ENCODE measurements at regions not wholly inside any gene's neighbourhood (a gene's known extent, or its start where the extent isn't known, plus 50 kb on each side); places are given as distances from the start of the nearest gene placed in this dataset.

- Histone ChIP-seq H3K4me1 (no peaks in the 10 kb centered on the region), H3K36me3 (no peaks in the 10 kb centered on the region), H3K4me3 (no peak overlapping the region), H3K9me3 (no peaks in the 10 kb centered on the region), H3K27me3 (no peaks in the 10 kb centered on the region), H3K27ac (no peak overlapping the region)
- intact Hi-C loops (cut with DNase I; ENCODE audit: low total_unique reads) (no loop called here), in situ Hi-C loops (cut with MboI; ENCODE audit: low pct_ligation_motif_present in 1 of 4, low pct_unique_long_range_greater_than_20kb in 1 of 4, low sequenced_read_pairs in 3 of 4) (no loop called here)
- no peak for TF ChIP-seq EP300 (IDR thresholded peaks at IDR 0.05; ENCODE audit: low read depth)
- no peak for TF ChIP-seq CTCF (IDR thresholded peaks at IDR 0.05)
- no peak for TF ChIP-seq POLR2AphosphoS5 (IDR thresholded peaks at IDR 0.05)
- no peak for TF ChIP-seq POLR2A (IDR thresholded peaks at IDR 0.05)
- DNase-seq: no peak
Observed at GRCh38 chr12:115482943-115483342, 794.5 kb downstream of the MED13L start.

GRCh38 chr12:115481141-115481540 lies 796.4 kb downstream of the MED13L start:
- DNase-seq: no peak
- H3K27ac ChIP-seq: no peak overlapping the region
- in situ Hi-C loops (cut with MboI; ENCODE audit: low pct_ligation_motif_present in 1 of 4, low pct_unique_long_range_greater_than_20kb in 1 of 4, low sequenced_read_pairs in 3 of 4): no loop called here
- H3K36me3 ChIP-seq: no peaks in the 10 kb centered on the region
- 69% methylated on average over 2 of the region's 2 CpGs; no CpG with 5 or more reads in 1 of the 2 donors for WGBS, 2 donors (ENCODE audit: low coverage in 1 of 2)
- H3K4me3 ChIP-seq: no peak overlapping the region
- H3K4me1 ChIP-seq: no peaks in the 10 kb centered on the region
- no peak for TF ChIP-seq POLR2A (IDR thresholded peaks at IDR 0.05)
- TF ChIP-seq POLR2AphosphoS5 (IDR thresholded peaks at IDR 0.05): no peak
- no peak for TF ChIP-seq EP300 (IDR thresholded peaks at IDR 0.05; ENCODE audit: low read depth)
- TF ChIP-seq CTCF (IDR thresholded peaks at IDR 0.05): no peak
- intact Hi-C loops (cut with DNase I; ENCODE audit: low total_unique reads): no loop called here
- H3K9me3 ChIP-seq: no peaks in the 10 kb centered on the region
- H3K27me3 ChIP-seq: no peaks in the 10 kb centered on the region

- H3K9me3 ChIP-seq: no peaks in the 10 kb centered on the region
- in situ Hi-C loops (cut with MboI; ENCODE audit: low pct_ligation_motif_present in 1 of 4, low pct_unique_long_range_greater_than_20kb in 1 of 4, low sequenced_read_pairs in 3 of 4): no loop called here
- TF ChIP-seq POLR2A (IDR thresholded peaks at IDR 0.05) (no peak), EP300 (IDR thresholded peaks at IDR 0.05; ENCODE audit: low read depth) (no peak), CTCF (IDR thresholded peaks at IDR 0.05) (no peak), POLR2AphosphoS5 (IDR thresholded peaks at IDR 0.05) (no peak)
- intact Hi-C loops (cut with DNase I; ENCODE audit: low total_unique reads): no loop called here
- no peak for DNase-seq
- H3K27ac ChIP-seq: no peak overlapping the region
- no peaks in the 10 kb centered on the region for H3K36me3 ChIP-seq
- no peaks in the 10 kb centered on the region for H3K27me3 ChIP-seq
- WGBS, 2 donors (ENCODE audit: low coverage in 1 of 2): 60 to 62% methylated on average over 2 of the region's 2 CpGs
- H3K4me3 ChIP-seq: no peak overlapping the region
- no peaks in the 10 kb centered on the region for H3K4me1 ChIP-seq
Observed at GRCh38 chr12:115478505-115478904, 794.5 kb upstream of the TBX3 start.

- WGBS, 2 donors (ENCODE audit: low coverage in 1 of 2): 61% methylated on average over 8 to 14 of the region's 14 CpGs
- Histone ChIP-seq H3K4me3 (no peak overlapping the region), H3K9me3 (no peaks in the 10 kb centered on the region), H3K27ac (no peak overlapping the region), H3K27me3 (no peaks in the 10 kb centered on the region), H3K36me3 (no peaks in the 10 kb centered on the region), H3K4me1 (no peaks in the 10 kb centered on the region)
- intact Hi-C loops (cut with DNase I; ENCODE audit: low total_unique reads): no loop called here
- DNase-seq: no peak
- in situ Hi-C loops (cut with MboI; ENCODE audit: low pct_ligation_motif_present in 1 of 4, low pct_unique_long_range_greater_than_20kb in 1 of 4, low sequenced_read_pairs in 3 of 4): no loop called here
- TF ChIP-seq CTCF (IDR thresholded peaks at IDR 0.05) (no peak), POLR2AphosphoS5 (IDR thresholded peaks at IDR 0.05) (no peak), POLR2A (IDR thresholded peaks at IDR 0.05) (no peak), EP300 (IDR thresholded peaks at IDR 0.05; ENCODE audit: low read depth) (no peak)
Observed at GRCh38 chr12:115474539-115475353, 790.8 kb upstream of the TBX3 start.
